AG10803 (cell line): ENCODE measurements at regions not wholly inside any gene's neighbourhood (a gene's known extent, or its start where the extent isn't known, plus 50 kb on each side); places are given as distances from the start of the nearest gene placed in this dataset.
A peak's percentile ranks its signal among the peaks of the same experiment; 100 is the strongest.

Experiments used
- DNase-seq: peaks from one replicate; pipeline ENCODE4 v3.0.0; 2010; ENCODE audit warnings: low read depth
- H3K4me3 ChIP-seq: 2 replicates; pipeline ENCODE4 v1.5.1; 2011; ENCODE audit warnings: mild to moderate bottlenecking, low read length, control low read depth
- TF ChIP-seq, protein P1 (sequence below): conservative IDR thresholded peaks from 2 replicates; pipeline ENCODE4 v1.5.1; 2011; ENCODE audit warnings: mild to moderate bottlenecking, low read length, control low read depth, inconsistent platforms

GRCh38 chr13:106651442-106651841 lies 83.5 kb upstream of the ARGLU1 start:
- H3K4me3 ChIP-seq, result no peak overlapping the region
- DNase-seq, result no peak
- TF ChIP-seq, protein P1, sequence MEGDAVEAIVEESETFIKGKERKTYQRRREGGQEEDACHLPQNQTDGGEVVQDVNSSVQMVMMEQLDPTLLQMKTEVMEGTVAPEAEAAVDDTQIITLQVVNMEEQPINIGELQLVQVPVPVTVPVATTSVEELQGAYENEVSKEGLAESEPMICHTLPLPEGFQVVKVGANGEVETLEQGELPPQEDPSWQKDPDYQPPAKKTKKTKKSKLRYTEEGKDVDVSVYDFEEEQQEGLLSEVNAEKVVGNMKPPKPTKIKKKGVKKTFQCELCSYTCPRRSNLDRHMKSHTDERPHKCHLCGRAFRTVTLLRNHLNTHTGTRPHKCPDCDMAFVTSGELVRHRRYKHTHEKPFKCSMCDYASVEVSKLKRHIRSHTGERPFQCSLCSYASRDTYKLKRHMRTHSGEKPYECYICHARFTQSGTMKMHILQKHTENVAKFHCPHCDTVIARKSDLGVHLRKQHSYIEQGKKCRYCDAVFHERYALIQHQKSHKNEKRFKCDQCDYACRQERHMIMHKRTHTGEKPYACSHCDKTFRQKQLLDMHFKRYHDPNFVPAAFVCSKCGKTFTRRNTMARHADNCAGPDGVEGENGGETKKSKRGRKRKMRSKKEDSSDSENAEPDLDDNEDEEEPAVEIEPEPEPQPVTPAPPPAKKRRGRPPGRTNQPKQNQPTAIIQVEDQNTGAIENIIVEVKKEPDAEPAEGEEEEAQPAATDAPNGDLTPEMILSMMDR, result no peak

DNA sequence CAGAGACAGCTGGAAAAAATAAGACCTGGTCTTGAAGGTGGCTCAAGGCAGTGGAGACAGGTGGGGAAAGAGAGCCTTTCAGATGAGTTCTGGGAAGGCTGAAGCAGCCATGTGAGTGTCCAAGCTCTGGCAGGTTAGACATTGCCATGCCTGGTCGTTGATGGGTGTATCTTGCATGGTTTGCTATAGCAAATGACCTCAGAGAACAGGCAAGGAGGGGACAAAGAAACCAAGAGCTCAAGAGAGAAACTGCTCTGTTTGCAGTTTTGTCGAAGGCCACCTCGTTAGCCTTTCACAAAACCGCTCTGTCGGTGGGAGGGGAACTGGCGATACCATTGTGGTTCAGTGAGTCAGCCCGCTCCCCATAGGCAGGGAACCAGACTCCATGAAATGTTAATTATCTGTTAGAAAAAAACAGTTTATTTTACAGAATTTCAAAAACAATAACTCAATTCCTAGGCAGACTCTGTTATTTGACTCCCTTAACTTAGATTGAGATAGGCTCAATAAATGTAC lies 82.8 kb upstream of the ARGLU1 start:
- H3K4me3 ChIP-seq, result no peak overlapping the region
- TF ChIP-seq, protein P1, result no peak
- DNase-seq, result no peak

DNA sequence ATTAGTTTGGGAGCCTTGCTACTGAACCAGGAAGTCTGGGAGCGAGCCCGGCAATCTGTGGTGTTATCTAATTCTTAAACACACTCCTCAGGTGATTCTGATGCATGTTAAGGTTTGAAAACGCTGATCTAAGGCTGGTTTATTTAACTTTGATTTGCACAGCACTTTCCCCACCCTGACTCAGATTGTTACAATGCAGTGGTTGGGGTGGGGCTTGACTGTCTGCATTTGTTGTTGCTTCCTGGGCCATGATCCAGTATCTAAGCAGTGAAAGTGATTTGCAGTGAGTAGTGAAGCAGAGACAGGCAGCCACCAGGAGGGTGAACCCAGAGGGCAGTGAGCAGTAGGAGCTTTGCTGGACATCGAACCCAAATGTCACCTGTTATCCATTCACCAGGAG lies 81.6 kb upstream of the ARGLU1 start:
- DNase-seq, result peak; percentile 6
- TF ChIP-seq, protein P1, result no peak
- H3K4me3 ChIP-seq, result no peak overlapping the region

GRCh38 chr13:106640515-106640914 lies 72.6 kb upstream of the ARGLU1 start:
- no peak for DNase-seq
- no peak overlapping the region for H3K4me3 ChIP-seq
- TF ChIP-seq, protein P1, result no peak

DNA sequence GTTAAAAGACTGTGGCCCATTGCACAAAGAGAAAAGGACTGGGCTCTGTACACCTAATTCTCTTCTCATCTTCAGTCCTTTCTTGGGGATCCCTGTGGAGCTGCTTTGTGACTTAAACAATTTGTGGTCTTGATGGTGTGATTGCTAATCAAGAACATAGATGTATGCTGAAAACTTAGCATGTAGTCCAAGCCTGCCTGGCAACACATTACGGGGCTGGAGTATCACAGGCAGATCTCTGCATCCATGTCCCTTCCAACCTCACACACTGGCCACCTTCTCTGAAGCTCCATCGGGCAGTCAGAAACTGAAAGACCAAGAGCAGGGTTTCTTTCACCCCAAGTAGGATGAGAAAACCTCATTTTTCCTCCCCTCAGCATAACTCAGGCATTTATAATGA lies 69.6 kb upstream of the ARGLU1 start:
- no peak for DNase-seq
- no peak overlapping the region for H3K4me3 ChIP-seq
- TF ChIP-seq, protein P1, result no peak

DNA sequence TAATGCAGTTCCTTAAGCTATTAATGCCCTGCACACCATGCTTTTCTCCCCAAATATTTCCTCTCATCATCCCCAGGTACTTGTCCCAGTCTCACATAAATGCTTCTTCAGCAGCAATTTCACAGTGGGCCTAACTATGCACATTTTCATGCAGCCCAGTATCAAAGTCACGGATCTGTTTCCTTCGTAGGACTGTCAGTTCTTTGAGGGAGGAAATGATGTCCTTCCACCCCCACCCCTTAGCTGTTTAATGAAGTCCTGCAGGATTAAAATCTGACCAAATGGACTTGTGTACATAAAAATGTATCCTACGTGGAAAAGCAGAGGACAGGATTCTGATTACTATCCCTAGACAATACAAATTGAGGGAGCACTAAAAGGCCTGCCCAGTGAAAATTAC lies 68.6 kb upstream of the ARGLU1 start:
- TF ChIP-seq, protein P1, result no peak

GRCh38 chr13:106635616-106636015 lies 67.7 kb upstream of the ARGLU1 start:
- no peak overlapping the region for H3K4me3 ChIP-seq
- TF ChIP-seq, protein P1, result no peak
- no peak for DNase-seq

More for the DNA sequence above, 68.6 kb upstream of the ARGLU1 start:
- H3K4me3 ChIP-seq, result no peak overlapping the region
- no peak for DNase-seq
